Upper lobe of right lung (tissue), 1 donor: ENCODE measurements at regions not wholly inside any gene's neighbourhood (a gene's known extent, or its start where the extent isn't known, plus 50 kb on each side); places are given as distances from the start of the nearest gene placed in this dataset.

ENCODE experiments used
- ATAC-seq: fragments of 200-7000 bp; cut with Tn5 transposase; one replicate; pipeline ENCODE4 v1.9.1; 2020; ENCODE audit warnings: mild to moderate bottlenecking, moderate library complexity
- DNase-seq: peaks from one replicate; pipeline ENCODE4 v3.0.0-alpha.2; 2020
- H3K27ac ChIP-seq: fragments of 200-600 bp; one replicate; pipeline ENCODE4 v1.8.0; 2022
- H3K27me3 ChIP-seq: fragments of 200-600 bp; one replicate; pipeline ENCODE4 v1.8.0; 2022; ENCODE audit warnings: mild to moderate bottlenecking
- H3K36me3 ChIP-seq: fragments of 200-600 bp; one replicate; pipeline ENCODE4 v1.8.0; 2022
- H3K4me1 ChIP-seq: fragments of 200-600 bp; one replicate; pipeline ENCODE4 v1.8.0; 2022
- H3K4me3 ChIP-seq: fragments of 200-600 bp; one replicate; pipeline ENCODE4 v1.8.0; 2022; ENCODE audit warnings: mild to moderate bottlenecking
- H3K9me3 ChIP-seq: fragments of 200-600 bp; one replicate; pipeline ENCODE4 v1.8.0; 2022
- CTCF ChIP-seq: fragments of 200-600 bp; IDR thresholded peaks from one replicate; pipeline ENCODE4 v1.8.0; 2022; ENCODE audit warnings: antibody characterized with exemption
- intact Hi-C: fragments of 100-400 bp; cut with DNase I; formaldehyde crosslinking; loops from one replicate; pipeline ENCODE4 v1.11.0; 2022
- donor health status: DM: no; HTN: yes; CAD: no; lungs with severe emphysema.

GRCh38 chr18:22344908-22345670 lies 72.6 kb downstream of the CTAGE1 start:
- no peak for DNase-seq
- Histone ChIP-seq H3K9me3 (no peaks in the 10 kb centered on the region), H3K4me3 (no peak overlapping the region), H3K27me3 (peaks cover 5% of the 10 kb centered on the region), H3K36me3 (no peaks in the 10 kb centered on the region), H3K27ac (peak overlapping the region; percentile 86), H3K4me1 (peaks cover 43% of the 10 kb centered on the region)
- intact Hi-C loops, result no loop called here
- no peak for TF ChIP-seq CTCF
- no peak for ATAC-seq

DNA sequence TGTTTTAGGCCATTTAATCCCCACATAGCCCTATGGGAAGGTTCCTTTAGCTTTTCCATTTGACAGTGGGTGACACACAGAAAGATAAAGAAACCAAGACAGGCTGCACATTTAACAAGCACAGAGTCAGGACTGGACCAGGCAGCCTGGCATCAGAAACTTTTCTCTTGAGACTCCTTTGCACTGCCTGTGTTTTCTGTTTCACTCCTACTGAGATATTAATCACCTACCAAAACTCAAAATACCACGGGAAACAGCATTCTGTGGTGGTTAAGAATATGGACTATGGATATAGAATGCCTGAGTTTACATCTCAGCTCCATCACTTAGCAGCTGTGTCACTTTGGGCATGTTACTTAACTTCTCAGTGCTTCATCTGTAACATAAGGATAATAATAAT lies 73.3 kb downstream of the CTAGE1 start:
- H3K27ac ChIP-seq, result no peak overlapping the region
- DNase-seq (no peak), ATAC-seq (no peak)
- intact Hi-C loops, result no loop called here
- H3K27me3 ChIP-seq, result peaks cover 5% of the 10 kb centered on the region
- H3K4me3 ChIP-seq, result no peak overlapping the region
- H3K9me3 ChIP-seq, result no peaks in the 10 kb centered on the region
- no peaks in the 10 kb centered on the region for H3K36me3 ChIP-seq
- no peak for TF ChIP-seq CTCF
- H3K4me1 ChIP-seq, result peaks cover 43% of the 10 kb centered on the region

DNA sequence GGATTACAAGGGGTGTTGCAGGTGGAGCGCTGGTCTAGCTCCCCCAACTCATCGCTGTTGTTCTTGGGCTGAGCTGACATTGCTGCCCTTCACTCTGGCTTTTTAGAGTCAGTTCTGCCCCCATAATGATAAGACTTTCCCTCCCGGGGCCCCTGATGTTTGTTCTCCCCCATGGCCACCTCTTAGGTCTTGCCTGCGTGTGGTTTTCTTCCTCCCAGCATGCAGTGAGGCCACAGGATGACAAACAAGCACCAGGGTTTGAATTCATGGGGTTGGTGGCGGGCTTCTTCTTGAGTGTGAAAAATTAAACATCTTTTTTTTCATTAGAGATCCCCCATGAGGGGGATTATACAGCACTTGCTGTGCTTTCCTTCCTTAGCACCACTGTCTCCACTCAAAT lies 74.1 kb downstream of the CTAGE1 start:
- ATAC-seq, result no peak
- H3K27ac ChIP-seq, result no peak overlapping the region

DNA sequence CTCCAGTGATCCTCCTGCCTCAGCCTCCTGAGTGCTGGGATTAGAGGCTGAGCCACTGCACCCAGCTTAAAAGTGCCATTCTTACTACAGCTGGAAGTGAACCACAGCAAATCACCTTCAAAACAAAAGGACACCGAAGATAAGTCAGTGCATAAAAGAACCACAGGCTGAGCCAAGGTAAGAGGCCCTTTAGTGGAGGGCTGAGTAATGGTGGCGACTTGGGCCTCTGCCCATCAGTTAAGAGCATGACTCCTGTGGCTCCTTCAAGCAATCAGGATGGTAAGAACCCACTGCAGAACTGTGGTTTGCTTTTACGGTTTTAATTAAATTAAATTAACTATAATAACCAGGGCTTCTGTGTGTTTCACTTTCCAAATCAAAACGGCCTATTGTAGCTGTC lies 75.1 kb downstream of the CTAGE1 start:
- Histone ChIP-seq H3K4me3 (no peak overlapping the region), H3K9me3 (no peaks in the 10 kb centered on the region), H3K36me3 (no peaks in the 10 kb centered on the region), H3K27me3 (no peaks in the 10 kb centered on the region), H3K27ac (no peak overlapping the region), H3K4me1 (peaks cover 42% of the 10 kb centered on the region)
- DNase-seq (peak; percentile 80), ATAC-seq (peak; percentile 73)
- no peak for TF ChIP-seq CTCF
- intact Hi-C loops, result no loop called here

More for the DNA sequence above, 74.1 kb downstream of the CTAGE1 start:
- Histone ChIP-seq H3K36me3 (no peaks in the 10 kb centered on the region), H3K4me3 (no peak overlapping the region), H3K27me3 (no peaks in the 10 kb centered on the region), H3K9me3 (no peaks in the 10 kb centered on the region), H3K4me1 (peaks cover 39% of the 10 kb centered on the region)
- no peak for TF ChIP-seq CTCF
- DNase-seq, result no peak
- intact Hi-C loops, result no loop called here

GRCh38 chr18:22340331-22340730 lies 77.4 kb downstream of the CTAGE1 start:
- Histone ChIP-seq H3K27ac (no peak overlapping the region), H3K9me3 (no peaks in the 10 kb centered on the region), H3K27me3 (no peaks in the 10 kb centered on the region), H3K4me3 (no peak overlapping the region), H3K4me1 (peaks cover 27% of the 10 kb centered on the region), H3K36me3 (no peaks in the 10 kb centered on the region)
- no peak for DNase-seq
- no peak for ATAC-seq
- intact Hi-C loops, result no loop called here
- no peak for TF ChIP-seq CTCF
